Endothelial cell (in vitro differentiated cells): ENCODE measurements at regions not wholly inside any gene's neighbourhood (a gene's known extent, or its start where the extent isn't known, plus 50 kb on each side); places are given as distances from the start of the nearest gene placed in this dataset.
"Not testable (repeated sequence)": the region's sequence is repeated elsewhere in the genome, so short reads cannot be mapped to it uniquely, and the experiment has no call there.

Experiments
- DNase-seq: peaks from one replicate; pipeline ENCODE4 v3.0.0; 2021; ENCODE audit warnings: low spot score
- H3K27ac Mint-ChIP-seq: one replicate; pipeline ENCODE4 v1.8.0; 2021; ENCODE audit warnings: mixed read lengths, inconsistent platforms; ENCODE audit not compliant: unreplicated experiment
- H3K27me3 Mint-ChIP-seq: one replicate; pipeline ENCODE4 v1.8.0; 2021; ENCODE audit warnings: mild to moderate bottlenecking, moderate library complexity, mixed read lengths, inconsistent platforms; ENCODE audit not compliant: unreplicated experiment
- H3K36me3 Mint-ChIP-seq: one replicate; pipeline ENCODE4 v1.8.0; 2021; ENCODE audit warnings: mild to moderate bottlenecking, low read depth, mixed read lengths, inconsistent platforms; ENCODE audit not compliant: unreplicated experiment
- H3K4me1 Mint-ChIP-seq: one replicate; pipeline ENCODE4 v1.8.0; 2021; ENCODE audit warnings: mild to moderate bottlenecking, mixed read lengths, inconsistent platforms; ENCODE audit not compliant: unreplicated experiment
- H3K4me3 Mint-ChIP-seq: one replicate; pipeline ENCODE4 v1.8.0; 2021; ENCODE audit warnings: mild to moderate bottlenecking, mixed read lengths, inconsistent platforms; ENCODE audit not compliant: unreplicated experiment
- H3K9me3 Mint-ChIP-seq: one replicate; pipeline ENCODE4 v1.8.0; 2021; ENCODE audit warnings: mixed read lengths, inconsistent platforms; ENCODE audit not compliant: unreplicated experiment
- TF ChIP-seq, protein P1 (sequence below): fragments of 200-600 bp; sonication (generic); IDR thresholded peaks from one replicate; pipeline ENCODE4 v1.5.0; 2021; ENCODE audit warnings: antibody characterized with exemption; ENCODE audit not compliant: unreplicated experiment

DNA sequence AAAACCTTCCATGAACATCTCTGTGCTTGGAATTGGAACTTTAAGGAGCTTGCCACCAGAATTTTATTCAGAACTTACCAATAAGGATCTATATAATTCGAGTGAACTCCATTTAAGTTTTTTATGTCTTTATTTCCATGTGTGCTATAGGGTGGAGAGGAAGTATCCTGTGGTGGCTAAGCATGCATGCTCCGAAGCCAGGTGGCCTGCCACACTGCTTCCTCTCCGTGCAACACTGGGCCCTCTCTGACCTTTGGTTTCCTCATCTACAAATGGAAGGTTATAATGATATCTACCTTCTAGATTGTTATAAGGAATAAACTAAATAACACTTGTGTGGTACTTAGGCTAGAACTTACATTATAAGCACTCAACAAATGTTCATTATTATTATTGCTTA is 382.1 kb downstream of the PTPRC start:
- Mint-ChIP-seq H3K27ac (no peak overlapping the region), H3K4me1 (no peaks in the 10 kb centered on the region), H3K36me3 (no peaks in the 10 kb centered on the region), H3K4me3 (no peak overlapping the region), H3K9me3 (no peaks in the 10 kb centered on the region), H3K27me3 (no peaks in the 10 kb centered on the region)
- TF ChIP-seq, protein P1, sequence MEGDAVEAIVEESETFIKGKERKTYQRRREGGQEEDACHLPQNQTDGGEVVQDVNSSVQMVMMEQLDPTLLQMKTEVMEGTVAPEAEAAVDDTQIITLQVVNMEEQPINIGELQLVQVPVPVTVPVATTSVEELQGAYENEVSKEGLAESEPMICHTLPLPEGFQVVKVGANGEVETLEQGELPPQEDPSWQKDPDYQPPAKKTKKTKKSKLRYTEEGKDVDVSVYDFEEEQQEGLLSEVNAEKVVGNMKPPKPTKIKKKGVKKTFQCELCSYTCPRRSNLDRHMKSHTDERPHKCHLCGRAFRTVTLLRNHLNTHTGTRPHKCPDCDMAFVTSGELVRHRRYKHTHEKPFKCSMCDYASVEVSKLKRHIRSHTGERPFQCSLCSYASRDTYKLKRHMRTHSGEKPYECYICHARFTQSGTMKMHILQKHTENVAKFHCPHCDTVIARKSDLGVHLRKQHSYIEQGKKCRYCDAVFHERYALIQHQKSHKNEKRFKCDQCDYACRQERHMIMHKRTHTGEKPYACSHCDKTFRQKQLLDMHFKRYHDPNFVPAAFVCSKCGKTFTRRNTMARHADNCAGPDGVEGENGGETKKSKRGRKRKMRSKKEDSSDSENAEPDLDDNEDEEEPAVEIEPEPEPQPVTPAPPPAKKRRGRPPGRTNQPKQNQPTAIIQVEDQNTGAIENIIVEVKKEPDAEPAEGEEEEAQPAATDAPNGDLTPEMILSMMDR: no peak
- no peak for DNase-seq

GRCh38 chr1:199029401-199029800 is 390.6 kb downstream of the PTPRC start:
- Mint-ChIP-seq H3K9me3 (no peaks in the 10 kb centered on the region), H3K4me3 (no peak overlapping the region), H3K4me1 (no peaks in the 10 kb centered on the region), H3K27ac (no peak overlapping the region), H3K36me3 (no peaks in the 10 kb centered on the region), H3K27me3 (peaks cover 2% of the 10 kb centered on the region)
- TF ChIP-seq, protein P1: no peak
- no peak for DNase-seq

- no peak overlapping the region for H3K27ac Mint-ChIP-seq
- TF ChIP-seq, protein P1: no peak
- no peaks in the 10 kb centered on the region for H3K4me1 Mint-ChIP-seq
- H3K4me3 Mint-ChIP-seq: no peak overlapping the region
- DNase-seq: no peak
- H3K9me3 Mint-ChIP-seq: no peaks in the 10 kb centered on the region
- no peaks in the 10 kb centered on the region for H3K36me3 Mint-ChIP-seq
- H3K27me3 Mint-ChIP-seq: peaks cover 2% of the 10 kb centered on the region
These were observed 391.0 kb downstream of the PTPRC start for GRCh38 chr1:199029855-199030254.

- H3K27ac Mint-ChIP-seq, H3K36me3 Mint-ChIP-seq, H3K4me1 Mint-ChIP-seq, H3K4me3 Mint-ChIP-seq, DNase-seq, H3K27me3 Mint-ChIP-seq, H3K9me3 Mint-ChIP-seq: not testable (repeated sequence)
These were observed 391.7 kb downstream of the PTPRC start for GRCh38 chr1:199030541-199030940.

GRCh38 chr1:199031170-199031569 is 392.3 kb downstream of the PTPRC start:
- not testable (repeated sequence) for DNase-seq, H3K27me3 Mint-ChIP-seq, H3K4me1 Mint-ChIP-seq, H3K9me3 Mint-ChIP-seq, H3K36me3 Mint-ChIP-seq, H3K4me3 Mint-ChIP-seq, H3K27ac Mint-ChIP-seq

GRCh38 chr1:199032479-199032878 is 393.6 kb downstream of the PTPRC start:
- not testable (repeated sequence) for DNase-seq, H3K27me3 Mint-ChIP-seq, H3K27ac Mint-ChIP-seq, H3K4me1 Mint-ChIP-seq, H3K4me3 Mint-ChIP-seq, H3K9me3 Mint-ChIP-seq, H3K36me3 Mint-ChIP-seq

GRCh38 chr1:199033661-199034060 is 394.8 kb downstream of the PTPRC start:
- H3K4me3 Mint-ChIP-seq: no peak overlapping the region
- H3K27me3 Mint-ChIP-seq: peaks cover 2% of the 10 kb centered on the region
- no peaks in the 10 kb centered on the region for H3K9me3 Mint-ChIP-seq
- no peak overlapping the region for H3K27ac Mint-ChIP-seq
- no peak for DNase-seq
- H3K36me3 Mint-ChIP-seq: no peaks in the 10 kb centered on the region
- TF ChIP-seq, protein P1: no peak
- H3K4me1 Mint-ChIP-seq: no peaks in the 10 kb centered on the region
